NT2/D1 (cell line): ENCODE measurements at regions not wholly inside any gene's neighbourhood (a gene's known extent, or its start where the extent isn't known, plus 50 kb on each side); places are given as distances from the start of the nearest gene placed in this dataset.

Source experiments
- DNase-seq: peaks from one replicate; pipeline ENCODE4 v3.0.0-alpha.2; 2011; ENCODE audit warnings: low read depth, low spot score
- H3K27me3 ChIP-seq: 2 replicates; pipeline ENCODE4 v1.6.0; 2011; ENCODE audit warnings: mild to moderate bottlenecking; ENCODE audit not compliant: insufficient read length, insufficient read depth
- H3K36me3 ChIP-seq: 2 replicates; pipeline ENCODE4 v1.6.1; 2011; ENCODE audit warnings: mild to moderate bottlenecking, low read length, mixed read lengths; ENCODE audit not compliant: insufficient read depth, insufficient read length
- H3K4me1 ChIP-seq: 2 replicates; pipeline ENCODE4 v1.5.1; 2011; ENCODE audit not compliant: insufficient read depth, insufficient read length
- H3K4me3 ChIP-seq: 2 replicates; pipeline ENCODE4 v1.5.1; 2011; ENCODE audit warnings: low read depth; ENCODE audit not compliant: insufficient read length
- H3K9ac ChIP-seq: 2 replicates; pipeline ENCODE4 v1.6.0; 2011; ENCODE audit warnings: low read depth; ENCODE audit not compliant: insufficient read length
- H3K9me3 ChIP-seq: 2 replicates; pipeline ENCODE4 v1.5.1; 2011; ENCODE audit warnings: mild to moderate bottlenecking, low read length; ENCODE audit not compliant: insufficient read depth
- SUZ12 ChIP-seq: IDR thresholded peaks from 2 replicates; pipeline ENCODE4 v1.6.1; 2011; ENCODE audit not compliant: insufficient read length, insufficient read depth; ENCODE audit errors: extremely low read depth
- YY1 ChIP-seq: IDR thresholded peaks from 2 replicates; pipeline ENCODE4 v1.6.1; 2011; ENCODE audit not compliant: insufficient read length, insufficient read depth
- ZNF274 ChIP-seq: IDR thresholded peaks from 2 replicates; pipeline ENCODE4 v1.6.1; 2011; ENCODE audit warnings: mild to moderate bottlenecking, low read depth, low read length

- Histone ChIP-seq H3K9me3 (no peaks in the 10 kb centered on the region), H3K27me3 (no peaks in the 10 kb centered on the region), H3K4me3 (no peak overlapping the region), H3K36me3 (no peaks in the 10 kb centered on the region), H3K4me1 (no peaks in the 10 kb centered on the region), H3K9ac (no peak overlapping the region)
- DNase-seq, result no peak
- TF ChIP-seq ZNF274 (no peak), YY1 (no peak), SUZ12 (no peak)
Observed at GRCh38 chr13:82636119-82636518, 1246.2 kb downstream of the SLITRK1 start.

- no peak for TF ChIP-seq SUZ12
- no peak for TF ChIP-seq ZNF274
- TF ChIP-seq YY1, result no peak
- no peaks in the 10 kb centered on the region for H3K36me3 ChIP-seq
Observed at GRCh38 chr13:82634946-82635345, 1247.3 kb downstream of the SLITRK1 start.

GRCh38 chr13:82627183-82627582 is 1255.1 kb downstream of the SLITRK1 start:
- no peak overlapping the region for H3K9ac ChIP-seq
- H3K9me3 ChIP-seq, result no peaks in the 10 kb centered on the region
- no peak overlapping the region for H3K4me3 ChIP-seq
- H3K27me3 ChIP-seq, result no peaks in the 10 kb centered on the region
- no peak for DNase-seq
- no peak for TF ChIP-seq SUZ12
- TF ChIP-seq YY1, result no peak
- no peaks in the 10 kb centered on the region for H3K36me3 ChIP-seq
- H3K4me1 ChIP-seq, result no peaks in the 10 kb centered on the region

More at GRCh38 chr13:82634946-82635345, 1247.3 kb downstream of the SLITRK1 start:
- DNase-seq, result no peak
- H3K4me1 ChIP-seq, result no peaks in the 10 kb centered on the region
- no peaks in the 10 kb centered on the region for H3K27me3 ChIP-seq
- H3K4me3 ChIP-seq, result no peak overlapping the region
- no peak overlapping the region for H3K9ac ChIP-seq
- no peaks in the 10 kb centered on the region for H3K9me3 ChIP-seq

GRCh38 chr13:82625717-82626116 is 1256.6 kb downstream of the SLITRK1 start:
- TF ChIP-seq YY1 (no peak), ZNF274 (no peak), SUZ12 (no peak)
- no peak overlapping the region for H3K4me3 ChIP-seq
- no peaks in the 10 kb centered on the region for H3K4me1 ChIP-seq
- no peak overlapping the region for H3K9ac ChIP-seq
- DNase-seq, result no peak
- no peaks in the 10 kb centered on the region for H3K9me3 ChIP-seq
- H3K27me3 ChIP-seq, result no peaks in the 10 kb centered on the region
- H3K36me3 ChIP-seq, result no peaks in the 10 kb centered on the region

- no peak for DNase-seq
Observed at GRCh38 chr13:82615043-82615442, 1267.2 kb downstream of the SLITRK1 start.

GRCh38 chr13:82614086-82614485 is 1268.2 kb downstream of the SLITRK1 start:
- DNase-seq, result no peak
- H3K4me3 ChIP-seq, result no peak overlapping the region
- H3K27me3 ChIP-seq, result no peaks in the 10 kb centered on the region
- H3K36me3 ChIP-seq, result no peaks in the 10 kb centered on the region
- H3K9me3 ChIP-seq, result no peaks in the 10 kb centered on the region
- TF ChIP-seq SUZ12 (no peak), ZNF274 (no peak), YY1 (no peak)
- no peak overlapping the region for H3K9ac ChIP-seq
- H3K4me1 ChIP-seq, result no peaks in the 10 kb centered on the region

More at GRCh38 chr13:82615043-82615442, 1267.2 kb downstream of the SLITRK1 start:
- Histone ChIP-seq H3K27me3 (no peaks in the 10 kb centered on the region), H3K36me3 (no peaks in the 10 kb centered on the region), H3K9ac (no peak overlapping the region), H3K9me3 (no peaks in the 10 kb centered on the region), H3K4me1 (no peaks in the 10 kb centered on the region), H3K4me3 (no peak overlapping the region)
- TF ChIP-seq YY1 (no peak), SUZ12 (no peak), ZNF274 (no peak)

- no peak overlapping the region for H3K9ac ChIP-seq
- no peaks in the 10 kb centered on the region for H3K36me3 ChIP-seq
- H3K27me3 ChIP-seq, result no peaks in the 10 kb centered on the region
- H3K4me3 ChIP-seq, result no peak overlapping the region
- H3K9me3 ChIP-seq, result no peaks in the 10 kb centered on the region; the same call in 1 of the 2 replicates
- TF ChIP-seq ZNF274 (no peak), SUZ12 (no peak), YY1 (no peak)
- H3K4me1 ChIP-seq, result no peaks in the 10 kb centered on the region
- no peak for DNase-seq
Observed at GRCh38 chr13:82606008-82606407, 1276.3 kb downstream of the SLITRK1 start.

GRCh38 chr13:82597747-82598146 is 1284.5 kb downstream of the SLITRK1 start:
- no peak for DNase-seq
- H3K36me3 ChIP-seq, result no peaks in the 10 kb centered on the region
- H3K27me3 ChIP-seq, result no peaks in the 10 kb centered on the region
- no peaks in the 10 kb centered on the region for H3K9me3 ChIP-seq
- H3K9ac ChIP-seq, result no peak overlapping the region
- H3K4me1 ChIP-seq, result no peaks in the 10 kb centered on the region
- TF ChIP-seq SUZ12 (no peak), YY1 (no peak), ZNF274 (no peak)
- no peak overlapping the region for H3K4me3 ChIP-seq
